ENCODE measurements at regions not wholly inside any gene's neighbourhood (a gene's known extent, or its start where the extent isn't known, plus 50 kb on each side); places are given as distances from the start of the nearest gene placed in this dataset.

- TF ChIP-seq POLR2A (IDR thresholded peaks at IDR 0.05) (no peak), CTCF (IDR thresholded peaks at IDR 0.05 in 8 of 11, conservative IDR thresholded peaks at IDR 0.05 in 3 of 11) (no peak), POLR2AphosphoS5 (IDR thresholded peaks at IDR 0.05) (no peak)
- WGBS, 5 donors = 59 to 65% (median 65%) methylated on average over 4 of the region's 4 CpGs
- H3K4me1 ChIP-seq = no peaks in the 10 kb centered on the region
- no peak for DNase-seq
- intact Hi-C loops (cut with DNase I; ENCODE audit: low total_unique reads) = no loop called here
- H3K27me3 ChIP-seq (replicated peaks in 1 of 7) = no peaks in the 10 kb centered on the region
- H3K27ac ChIP-seq = no peak overlapping the region
- H3K4me3 ChIP-seq = no peak overlapping the region
- H3K36me3 ChIP-seq = no peaks in the 10 kb centered on the region
- H3K9me3 ChIP-seq = peaks cover 0 to 16% (median 5%) of the 10 kb centered on the region in 8 donors
Observed at GRCh38 chr3:20751296-20751695, 565.3 kb upstream of the SGO1 start.

- peaks cover 0 to 16% (median 5%) of the 10 kb centered on the region in 8 donors for H3K9me3 ChIP-seq
- H3K27me3 ChIP-seq (replicated peaks in 1 of 7) = no peaks in the 10 kb centered on the region
- intact Hi-C loops (cut with DNase I; ENCODE audit: low total_unique reads) = no loop called here
- no peak overlapping the region for H3K27ac ChIP-seq
- WGBS, 5 donors = 28 to 56% (median 42%) methylated on average over 1 of the region's 1 CpG
- TF ChIP-seq POLR2A (IDR thresholded peaks at IDR 0.05) = no peak
- no peak for TF ChIP-seq POLR2AphosphoS5 (IDR thresholded peaks at IDR 0.05)
- TF ChIP-seq CTCF (IDR thresholded peaks at IDR 0.05 in 8 of 11, conservative IDR thresholded peaks at IDR 0.05 in 3 of 11) = no peak
- DNase-seq = no peak
- H3K4me1 ChIP-seq = no peaks in the 10 kb centered on the region
- H3K36me3 ChIP-seq = no peaks in the 10 kb centered on the region
- H3K4me3 ChIP-seq = no peak overlapping the region
Observed at GRCh38 chr3:20747741-20748140, 561.7 kb upstream of the SGO1 start.

GRCh38 chr3:20743553-20744321 is 557.7 kb upstream of the SGO1 start:
- Histone ChIP-seq H3K9me3 (peaks cover 0 to 6% (median 0%) of the 10 kb centered on the region in 8 donors), H3K36me3 (no peaks in the 10 kb centered on the region), H3K4me1 (no peaks in the 10 kb centered on the region), H3K4me3 (no peak overlapping the region), H3K27ac (no peak overlapping the region), H3K27me3 (replicated peaks in 1 of 7) (no peaks in the 10 kb centered on the region)
- no peak for TF ChIP-seq POLR2A (IDR thresholded peaks at IDR 0.05)
- TF ChIP-seq CTCF (IDR thresholded peaks at IDR 0.05 in 8 of 11, conservative IDR thresholded peaks at IDR 0.05 in 3 of 11) = no peak
- no peak for DNase-seq
- intact Hi-C loops (cut with DNase I; ENCODE audit: low total_unique reads) = no loop called here
- 10 to 24% (median 18%) methylated on average over 1 of the region's 1 CpG for WGBS, 5 donors

- H3K4me1 ChIP-seq = no peaks in the 10 kb centered on the region
- H3K36me3 ChIP-seq = no peaks in the 10 kb centered on the region
- no peaks in the 10 kb centered on the region for H3K27me3 ChIP-seq (replicated peaks in 1 of 7)
- H3K27ac ChIP-seq = no peak overlapping the region
- H3K9me3 ChIP-seq = peaks cover 0 to 6% (median 0%) of the 10 kb centered on the region in 8 donors
- 47 to 53% (median 52%) methylated on average over 2 of the region's 2 CpGs for WGBS, 5 donors
- H3K4me3 ChIP-seq = no peak overlapping the region
- no peak for DNase-seq
- intact Hi-C loops (cut with DNase I; ENCODE audit: low total_unique reads) = no loop called here
- TF ChIP-seq CTCF (IDR thresholded peaks at IDR 0.05 in 8 of 11, conservative IDR thresholded peaks at IDR 0.05 in 3 of 11) = no peak
- no peak for TF ChIP-seq POLR2AphosphoS5 (IDR thresholded peaks at IDR 0.05)
- no peak for TF ChIP-seq POLR2A (IDR thresholded peaks at IDR 0.05)
Observed at GRCh38 chr3:20742903-20743552, 557.0 kb upstream of the SGO1 start.

All from spleen (tissue), 11 donors.